ENCODE measurements at regions not wholly inside any gene's neighbourhood (a gene's known extent, or its start where the extent isn't known, plus 50 kb on each side); places are given as distances from the start of the nearest gene placed in this dataset.
A peak's percentile ranks its signal among the peaks of the same experiment; 100 is the strongest.

- no peak overlapping the region for H3K4me3 ChIP-seq (ENCODE audit: low read depth, low read length, poor library complexity, severe bottlenecking)
- TF ChIP-seq EZH2 (IDR thresholded peaks at IDR 0.05; ENCODE audit: borderline replicate concordance, low read depth, low read length, poor library complexity, severe bottlenecking) = no peak
- peak; percentile 67 for TF ChIP-seq CTCF (conservative IDR thresholded peaks at IDR 0.05; ENCODE audit: low read depth, low read length)
- BruUV-seq (replicated peaks) = no TSS peak
- H3K27ac ChIP-seq (ENCODE audit: low read depth, low read length, poor library complexity, severe bottlenecking) = no peak overlapping the region
- H3K4me1 ChIP-seq (ENCODE audit: insufficient read depth, low read length, poor library complexity, severe bottlenecking) = no peaks in the 10 kb centered on the region
- ChIA-PET CTCF (interaction anchor here (0.6 to 1.7 kb wide), 3 partner anchors 287 to 302 kb away, joined by 3 to 5 read pairs (median 4); partner anchors contain the start of gene PDGFRA), POLR2A (ENCODE audit: low non-redundant PET) (interaction anchor here (0.6 kb wide), 1 partner anchor 302 kb away, joined by 3 read pairs; no protein-coding TSS in a partner anchor)
- peaks cover 7% of the 10 kb centered on the region for H3K27me3 ChIP-seq (replicated peaks; ENCODE audit: insufficient read depth, low read depth, low read length, poor library complexity)
- intact Hi-C loops (cut with micrococcal nuclease; ENCODE audit: unreplicated experiment) = loop anchor here (5.0 to 10.0 kb wide), 2 partner anchors 287 to 915 kb away; no protein-coding TSS in a partner anchor
- peak; percentile 64 for DNase-seq (ENCODE audit: low spot score)
- no peaks in the 10 kb centered on the region for H3K9me3 ChIP-seq (ENCODE audit: low read depth, low read length, poor library complexity, severe bottlenecking)
- H3K36me3 ChIP-seq (ENCODE audit: insufficient read depth, low read length, poor library complexity, severe bottlenecking) = no peaks in the 10 kb centered on the region
These were observed 134.2 kb downstream of the CHIC2 start for GRCh38 chr4:53929955-53930798.

GRCh38 chr4:53929311-53929710 lies 135.1 kb downstream of the CHIC2 start:
- no peak overlapping the region for H3K27ac ChIP-seq (ENCODE audit: low read depth, low read length, poor library complexity, severe bottlenecking)
- H3K27me3 ChIP-seq (replicated peaks; ENCODE audit: insufficient read depth, low read depth, low read length, poor library complexity) = peaks cover 7% of the 10 kb centered on the region
- no peak overlapping the region for H3K4me3 ChIP-seq (ENCODE audit: low read depth, low read length, poor library complexity, severe bottlenecking)
- intact Hi-C loops (cut with micrococcal nuclease; ENCODE audit: unreplicated experiment) = loop anchor here (5.0 kb wide), 1 partner anchor 288 kb away; no protein-coding TSS in a partner anchor
- CTCF ChIA-PET = interaction anchor here (1.2 to 1.7 kb wide), 2 partner anchors 300 to 303 kb away, joined by 3 to 4 read pairs; partner anchors contain the start of gene PDGFRA
- no peak for DNase-seq (ENCODE audit: low spot score)
- H3K4me1 ChIP-seq (ENCODE audit: insufficient read depth, low read length, poor library complexity, severe bottlenecking) = no peaks in the 10 kb centered on the region
- no peaks in the 10 kb centered on the region for H3K36me3 ChIP-seq (ENCODE audit: insufficient read depth, low read length, poor library complexity, severe bottlenecking)
- POLR2A ChIA-PET (ENCODE audit: low non-redundant PET) = no interaction called here
- no TSS peak for BruUV-seq (replicated peaks)
- TF ChIP-seq CTCF (conservative IDR thresholded peaks at IDR 0.05; ENCODE audit: low read depth, low read length) (no peak), EZH2 (IDR thresholded peaks at IDR 0.05; ENCODE audit: borderline replicate concordance, low read depth, low read length, poor library complexity, severe bottlenecking) (no peak)
- H3K9me3 ChIP-seq (ENCODE audit: low read depth, low read length, poor library complexity, severe bottlenecking) = no peaks in the 10 kb centered on the region

- Histone ChIP-seq H3K4me1 (ENCODE audit: insufficient read depth, low read length, poor library complexity, severe bottlenecking) (no peaks in the 10 kb centered on the region), H3K4me3 (ENCODE audit: low read depth, low read length, poor library complexity, severe bottlenecking) (no peak overlapping the region), H3K27me3 (replicated peaks; ENCODE audit: insufficient read depth, low read depth, low read length, poor library complexity) (peaks cover 7% of the 10 kb centered on the region), H3K36me3 (ENCODE audit: insufficient read depth, low read length, poor library complexity, severe bottlenecking) (no peaks in the 10 kb centered on the region), H3K27ac (ENCODE audit: low read depth, low read length, poor library complexity, severe bottlenecking) (no peak overlapping the region), H3K9me3 (ENCODE audit: low read depth, low read length, poor library complexity, severe bottlenecking) (no peaks in the 10 kb centered on the region)
- TF ChIP-seq CTCF (conservative IDR thresholded peaks at IDR 0.05; ENCODE audit: low read depth, low read length) (no peak), EZH2 (IDR thresholded peaks at IDR 0.05; ENCODE audit: borderline replicate concordance, low read depth, low read length, poor library complexity, severe bottlenecking) (no peak)
- DNase-seq (ENCODE audit: low spot score) = no peak
- ChIA-PET CTCF (no interaction called here), POLR2A (ENCODE audit: low non-redundant PET) (no interaction called here)
- BruUV-seq (replicated peaks) = no TSS peak
- intact Hi-C loops (cut with micrococcal nuclease; ENCODE audit: unreplicated experiment) = loop anchor here (5.0 kb wide), 1 partner anchor 288 kb away; no protein-coding TSS in a partner anchor
These were observed 135.6 kb downstream of the CHIC2 start for GRCh38 chr4:53928825-53929224.
